ELR (cell line): ENCODE measurements at regions not wholly inside any gene's neighbourhood (a gene's known extent, or its start where the extent isn't known, plus 50 kb on each side); places are given as distances from the start of the nearest gene placed in this dataset.

Source experiments
- DNase-seq: peaks from one replicate; pipeline ENCODE4 v3.0.0-alpha.2; 2015; ENCODE audit warnings: low read depth

DNA sequence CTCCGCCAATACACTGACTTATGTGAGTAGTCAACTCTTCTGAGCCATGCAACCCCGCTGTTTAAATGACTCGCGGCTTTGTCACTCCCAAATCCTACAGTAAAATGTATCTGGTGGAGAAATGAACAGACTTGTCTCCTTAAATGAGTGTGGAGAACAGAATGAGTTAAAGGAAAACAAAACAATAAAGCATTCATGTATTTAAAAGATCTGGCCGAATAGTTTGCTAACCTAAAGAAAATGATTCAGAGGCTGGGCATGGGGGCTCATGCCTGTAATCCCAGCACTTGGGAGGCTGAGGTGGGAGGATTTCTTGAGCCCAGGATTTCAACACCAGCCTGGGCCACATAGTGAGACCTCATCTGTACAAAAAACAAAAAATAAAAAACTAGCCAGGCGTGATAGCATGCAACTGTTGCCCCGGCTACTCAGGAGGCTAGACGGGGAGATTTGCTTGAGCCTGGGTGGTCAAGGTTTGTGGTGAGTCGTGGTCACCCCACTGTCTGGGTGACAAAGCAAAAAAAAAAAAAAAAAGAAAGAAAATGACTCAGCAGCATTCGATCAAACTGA lies 86.5 kb upstream of the PFKP start:
- DNase-seq = peak; percentile 51

- no peak for DNase-seq
Observed at GRCh38 chr10:2980116-2980515, 87.2 kb upstream of the PFKP start.

DNA sequence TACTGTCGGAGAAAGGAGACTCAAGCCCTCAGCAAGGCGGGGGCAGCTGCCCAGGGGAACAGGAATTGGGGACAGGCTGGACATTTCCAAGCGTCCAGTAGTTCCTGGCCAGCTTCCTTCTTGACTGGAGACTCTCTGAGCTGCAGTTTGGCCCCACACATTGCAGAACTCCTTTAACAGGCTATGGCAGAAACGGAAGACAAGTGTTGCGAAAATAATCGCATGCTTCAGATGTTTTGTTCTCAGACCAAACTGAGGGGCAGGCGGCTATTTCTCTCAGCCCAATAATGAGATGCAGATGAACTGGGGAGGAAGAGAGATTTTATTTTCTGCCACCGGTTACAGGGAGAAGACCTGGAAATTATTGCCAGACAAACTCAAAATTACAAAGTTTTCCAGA lies 88.0 kb upstream of the PFKP start:
- DNase-seq = no peak

- DNase-seq = no peak
Observed at GRCh38 chr10:2978574-2979273, 88.6 kb upstream of the PFKP start.

DNA sequence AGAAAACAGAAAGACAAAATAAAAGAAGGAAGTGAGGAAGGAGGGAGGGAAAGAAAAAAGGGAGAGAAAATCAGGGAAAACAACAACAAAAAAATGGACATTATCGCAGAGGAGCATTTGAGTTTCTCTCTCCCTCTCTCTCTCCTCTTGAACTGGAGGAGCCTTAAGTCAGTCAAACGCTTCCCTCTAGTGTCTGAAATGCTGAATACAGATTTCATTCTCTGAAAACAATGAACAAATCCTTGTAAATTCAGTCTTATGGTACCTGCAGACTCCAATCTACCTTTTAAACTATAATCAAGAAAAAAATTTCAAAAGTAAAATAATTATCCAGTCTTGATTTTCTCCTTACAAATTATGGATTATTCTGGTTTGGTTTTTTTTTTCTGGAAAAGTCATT lies 89.2 kb upstream of the PFKP start:
- DNase-seq = peak; percentile 62

DNA sequence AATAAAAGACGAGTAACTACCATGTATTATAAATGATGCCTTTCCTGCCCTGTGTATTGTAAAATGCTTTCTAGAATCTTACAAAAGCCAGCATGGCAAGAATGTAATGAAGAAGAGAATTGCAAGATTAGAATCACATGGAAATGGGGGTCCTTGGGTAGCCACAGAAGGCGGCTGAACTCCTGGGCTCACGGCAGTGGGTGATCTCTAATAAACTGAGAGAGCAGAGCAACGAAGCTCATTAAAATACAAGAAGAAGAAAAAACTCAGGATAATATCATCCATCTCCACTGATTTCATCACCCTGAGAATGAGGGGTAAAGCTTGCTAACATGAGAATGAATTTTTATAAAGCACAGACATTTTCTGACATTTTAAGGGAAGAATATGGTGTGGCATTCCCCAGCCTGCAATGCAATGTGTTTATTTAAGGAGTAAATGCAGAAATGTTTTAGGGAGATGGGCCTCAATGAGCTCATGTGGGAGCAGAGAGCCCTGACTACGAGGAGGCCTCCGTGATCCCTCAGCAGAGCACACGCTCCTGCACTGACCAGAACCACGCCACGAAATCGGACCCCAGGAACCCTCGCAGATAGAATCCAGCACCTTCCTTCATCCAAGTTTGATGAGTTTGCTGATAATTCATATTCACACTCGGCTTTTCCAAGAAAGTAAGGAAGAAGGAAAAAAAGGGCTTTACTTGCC lies 92.7 kb upstream of the PFKP start:
- DNase-seq = no peak

DNA sequence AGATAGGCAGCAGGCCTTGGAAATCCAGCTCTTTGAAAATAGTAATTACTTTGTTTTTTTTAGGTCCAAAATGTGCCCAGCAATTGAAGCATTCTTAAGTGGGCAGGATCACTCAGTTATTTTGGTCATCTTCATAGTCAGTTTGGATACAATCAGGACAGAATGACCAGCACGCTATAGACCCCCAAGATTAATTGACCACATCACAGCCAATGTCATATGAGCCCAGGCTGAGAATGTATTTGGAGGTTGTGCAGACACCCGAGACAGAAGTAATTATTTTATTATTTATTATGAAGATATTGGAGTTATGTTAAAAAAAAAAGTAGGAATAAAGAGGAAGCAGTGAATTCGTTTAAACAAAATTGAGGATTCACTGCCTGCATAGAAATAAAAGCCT lies 93.3 kb upstream of the PFKP start:
- no peak for DNase-seq

GRCh38 chr10:2972810-2973209 lies 94.5 kb upstream of the PFKP start:
- no peak for DNase-seq

- DNase-seq = no peak
Observed at GRCh38 chr10:2972216-2972615, 95.1 kb upstream of the PFKP start.

DNA sequence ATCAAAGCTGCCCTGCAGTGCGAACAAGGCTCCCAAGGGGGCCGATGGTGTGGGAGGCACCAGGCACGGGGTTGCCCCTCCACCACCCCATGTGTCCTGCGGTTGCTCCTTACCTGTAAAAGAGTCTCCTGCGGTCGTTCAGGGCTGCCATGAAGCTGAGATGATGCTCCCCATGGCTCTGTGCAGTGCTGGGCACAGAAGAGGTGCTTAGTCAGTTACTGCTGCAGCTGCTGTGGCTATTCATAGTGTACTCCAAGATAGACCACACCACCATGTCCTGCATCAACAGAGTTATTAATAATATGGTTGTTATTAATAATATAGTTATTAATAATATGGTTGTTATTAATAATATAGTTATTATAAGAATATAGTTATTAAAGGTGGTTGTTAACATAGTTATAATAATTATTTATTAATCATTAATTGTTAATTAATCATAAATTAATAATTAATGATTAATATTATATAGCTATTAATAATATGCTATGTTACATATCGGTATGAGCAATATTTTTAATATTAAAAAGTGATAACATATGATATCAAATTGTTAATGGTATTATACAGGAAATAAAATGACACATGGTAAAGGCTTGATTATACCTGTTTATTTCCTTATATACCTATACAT lies 97.0 kb upstream of the PFKP start:
- DNase-seq = no peak

- DNase-seq = peak; percentile 77
Observed at GRCh38 chr10:2968401-2969058, 98.8 kb upstream of the PFKP start.

DNA sequence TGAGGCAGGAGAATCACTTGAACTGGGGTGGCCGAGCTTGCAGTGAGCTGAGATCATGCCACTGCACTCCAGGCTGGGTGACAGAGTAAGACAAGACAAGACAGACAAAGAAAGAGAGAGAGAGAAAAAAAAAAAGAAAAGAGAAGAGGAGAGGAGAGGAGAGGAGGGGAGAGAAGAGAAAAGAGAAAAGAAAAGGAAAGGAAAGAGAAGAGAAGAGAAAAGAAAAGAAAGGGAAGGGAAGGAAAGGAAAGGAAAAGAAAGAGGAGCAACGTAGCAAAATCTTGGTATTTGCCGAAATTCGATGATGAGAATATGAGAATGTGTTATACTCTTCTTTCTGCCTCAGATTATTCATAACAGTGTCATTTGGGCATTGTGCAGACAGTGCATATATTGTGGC lies 101.2 kb upstream of the PFKP start:
- DNase-seq = no peak

- no peak for DNase-seq
Observed at GRCh38 chr10:2964632-2965296, 102.6 kb upstream of the PFKP start.

DNA sequence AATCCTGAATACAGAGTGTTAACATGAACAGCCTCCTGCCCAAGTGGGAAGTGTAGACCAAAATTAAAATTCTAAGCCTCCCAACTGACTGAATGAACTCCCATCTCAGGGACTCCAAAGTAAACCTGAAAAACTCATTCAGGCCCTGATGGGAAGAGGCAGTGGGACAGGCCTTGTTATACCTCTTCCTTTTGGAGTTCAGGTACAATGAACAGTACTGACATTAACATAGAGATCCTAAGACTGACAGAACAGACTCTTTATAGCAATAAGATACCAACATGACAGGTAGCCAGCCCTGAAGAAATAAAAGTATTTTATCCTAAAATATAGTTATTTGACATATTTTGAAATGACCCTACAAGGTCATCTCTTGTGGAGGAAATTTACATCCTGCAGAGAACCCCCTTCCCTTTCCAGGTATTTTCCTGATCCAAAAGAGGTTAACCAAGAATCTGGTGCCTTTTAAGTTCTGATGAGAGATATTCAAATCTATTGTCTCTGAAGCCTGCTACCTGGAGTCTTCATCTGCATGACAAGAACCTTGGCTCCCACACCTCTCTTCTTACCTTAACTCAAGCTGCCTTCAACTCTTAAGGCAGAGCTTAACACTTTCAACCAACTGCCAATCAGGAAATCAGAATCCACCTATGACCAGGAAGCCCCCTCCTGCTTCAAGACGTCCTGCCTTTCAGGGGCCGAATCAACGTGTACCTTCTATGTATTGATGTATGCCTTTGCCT lies 103.3 kb upstream of the PFKP start:
- no peak for DNase-seq

DNA sequence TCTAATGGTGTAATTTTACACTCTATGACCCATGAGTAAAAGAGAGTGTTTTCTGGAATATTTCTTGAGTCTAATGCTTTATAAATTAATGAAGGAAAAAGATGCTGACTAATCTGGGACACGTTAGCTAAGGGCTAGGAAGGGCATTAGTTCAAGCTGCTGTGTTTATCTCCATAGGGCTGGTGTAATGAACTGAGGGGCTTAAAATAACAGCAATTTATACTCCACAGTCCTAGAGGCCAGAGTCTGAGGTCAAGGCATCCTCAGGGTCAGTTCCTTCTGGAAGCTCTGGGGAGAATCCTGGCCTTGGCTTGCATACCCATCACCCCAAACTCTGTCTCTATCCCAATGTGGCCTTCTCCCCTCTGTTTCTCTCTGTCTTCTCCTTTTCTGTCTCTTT lies 105.2 kb upstream of the PFKP start:
- no peak for DNase-seq

DNA sequence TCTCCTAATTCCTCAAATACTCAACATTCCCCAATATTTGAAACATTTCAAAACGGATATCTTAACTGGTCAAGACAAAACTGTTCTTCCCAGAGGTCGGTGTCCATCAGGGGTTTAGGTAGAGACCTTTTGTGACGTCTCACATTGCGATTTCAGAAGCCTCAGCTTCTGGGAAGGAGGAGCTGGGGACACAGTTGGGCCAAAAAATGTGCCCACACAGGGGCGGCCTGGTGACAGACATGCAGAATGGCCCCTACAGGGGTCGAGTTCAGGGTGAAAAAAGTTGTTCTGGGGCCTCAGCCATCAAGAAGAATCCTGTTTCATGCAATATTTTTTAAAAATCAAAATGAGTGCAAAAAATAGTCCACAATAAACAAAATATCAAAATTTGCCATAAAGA lies 108.7 kb upstream of the PFKP start:
- no peak for DNase-seq

DNA sequence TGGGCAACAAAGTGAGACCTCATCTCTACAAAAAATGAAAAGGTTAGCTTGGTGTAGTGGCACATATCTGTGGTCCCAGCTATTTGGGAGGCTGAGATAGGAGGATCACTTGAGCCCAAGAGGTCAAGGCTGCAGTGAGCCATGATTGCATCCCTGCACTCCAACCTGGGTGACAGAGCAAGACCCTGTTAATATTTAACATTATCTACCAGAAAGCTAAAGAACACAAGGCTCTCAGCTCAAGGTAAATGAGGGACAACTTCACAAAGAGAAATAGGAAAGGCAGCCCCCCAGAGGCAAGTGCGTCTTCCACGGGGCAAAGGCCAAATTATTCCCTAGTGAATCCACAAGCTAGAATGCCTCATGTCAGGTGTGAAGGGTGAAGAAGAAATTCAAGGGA lies 109.6 kb upstream of the PFKP start:
- no peak for DNase-seq

GRCh38 chr10:2955064-2955463 lies 112.3 kb upstream of the PFKP start:
- DNase-seq = no peak

GRCh38 chr10:2953495-2953894 lies 113.9 kb upstream of the PFKP start:
- peak; percentile 8 for DNase-seq

GRCh38 chr10:2951235-2951835 lies 116.0 kb upstream of the PFKP start:
- no peak for DNase-seq

DNA sequence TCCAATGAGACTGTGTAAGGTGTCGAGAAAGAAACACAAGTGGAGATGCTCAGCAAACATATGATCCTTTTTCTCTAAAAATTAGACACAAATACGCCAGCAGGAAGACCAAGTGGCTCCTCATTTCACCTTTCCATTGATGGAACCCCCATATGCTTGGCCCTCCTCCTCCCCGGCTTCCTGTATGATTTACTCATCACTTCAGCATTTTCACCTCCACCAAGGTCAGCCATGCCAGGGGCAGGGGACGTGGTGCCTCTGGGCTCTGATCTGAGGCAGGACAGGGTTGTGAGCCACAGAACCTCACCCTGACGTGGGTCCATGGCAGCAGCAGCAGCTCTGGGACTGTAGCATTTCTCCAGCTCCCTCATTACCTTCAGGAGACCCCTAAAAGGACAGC lies 116.8 kb upstream of the PFKP start:
- no peak for DNase-seq
